NCI-H2196 treated with DMSO at 0.1 percent for 48 hours (cell line): ENCODE measurements at regions not wholly inside any gene's neighbourhood (a gene's known extent, or its start where the extent isn't known, plus 50 kb on each side); places are given as distances from the start of the nearest gene placed in this dataset.
"Not testable (repeated sequence)": the region's sequence is repeated elsewhere in the genome, so short reads cannot be mapped to it uniquely, and the experiment has no call there.

Experiments used
- DNase-seq: peaks from one replicate; lab custom pipeline; 2025; ENCODE audit not compliant: unreplicated experiment; lab: John Stamatoyannopoulos, UW

- DNase-seq: not testable (repeated sequence)
These were observed 124.9 kb upstream of the CCDC180 start for GRCh38 chr9:97182532-97182931.

DNA sequence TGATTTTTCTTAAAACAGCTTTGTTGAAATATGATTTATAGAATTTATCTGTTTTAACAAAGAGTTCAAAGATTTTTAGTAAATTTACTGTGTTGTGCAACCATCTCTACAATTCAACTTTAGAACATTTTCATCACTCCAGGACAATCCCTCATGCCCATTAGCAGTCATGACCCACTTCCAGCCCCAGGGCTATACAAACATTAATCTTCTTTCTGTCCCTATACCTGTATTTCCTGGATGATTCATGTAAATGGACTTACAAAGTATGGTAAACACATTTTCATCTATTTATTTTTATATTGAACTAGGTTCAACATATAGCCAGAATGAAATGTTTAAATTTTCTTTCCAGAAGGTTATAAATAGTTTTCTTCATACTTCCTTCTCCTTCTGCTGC, 127.8 kb upstream of the CCDC180 start:
- DNase-seq: no peak

GRCh38 chr9:97176206-97176605, 131.3 kb upstream of the CCDC180 start:
- no peak for DNase-seq

- DNase-seq: not testable (repeated sequence)
These were observed 129.2 kb upstream of the CTSV start for GRCh38 chr9:97168174-97168573.

DNA sequence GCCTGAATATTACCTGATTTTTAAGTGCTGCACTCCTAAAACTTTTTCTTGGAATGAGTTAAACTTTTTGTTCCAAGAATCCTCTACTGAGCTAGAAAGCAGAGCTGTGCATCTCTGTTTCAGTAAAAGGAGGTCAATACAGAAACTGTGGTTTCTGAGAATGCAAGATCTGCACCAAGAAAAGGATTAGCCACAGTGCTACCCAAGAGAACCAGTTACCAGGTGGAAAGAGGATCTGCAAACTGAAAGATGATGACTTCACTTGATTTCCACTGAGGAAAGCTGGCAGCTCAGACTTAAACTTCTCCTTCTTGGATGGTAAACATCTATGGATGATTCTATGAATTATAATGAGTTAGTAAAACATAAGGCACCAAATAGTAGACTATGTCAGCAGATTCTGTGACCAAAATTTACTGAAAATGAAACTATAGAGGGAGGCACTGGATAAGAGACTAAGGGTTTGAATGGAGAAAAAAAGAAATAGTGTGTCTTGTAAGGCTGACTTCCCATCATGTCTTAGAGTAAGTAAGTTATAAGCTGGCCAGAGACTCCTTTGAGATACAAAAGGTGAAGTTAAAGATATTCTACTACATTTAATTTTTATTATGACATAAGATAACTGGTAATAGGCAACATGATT, 127.7 kb upstream of the CTSV start:
- DNase-seq: not testable (repeated sequence)

DNA sequence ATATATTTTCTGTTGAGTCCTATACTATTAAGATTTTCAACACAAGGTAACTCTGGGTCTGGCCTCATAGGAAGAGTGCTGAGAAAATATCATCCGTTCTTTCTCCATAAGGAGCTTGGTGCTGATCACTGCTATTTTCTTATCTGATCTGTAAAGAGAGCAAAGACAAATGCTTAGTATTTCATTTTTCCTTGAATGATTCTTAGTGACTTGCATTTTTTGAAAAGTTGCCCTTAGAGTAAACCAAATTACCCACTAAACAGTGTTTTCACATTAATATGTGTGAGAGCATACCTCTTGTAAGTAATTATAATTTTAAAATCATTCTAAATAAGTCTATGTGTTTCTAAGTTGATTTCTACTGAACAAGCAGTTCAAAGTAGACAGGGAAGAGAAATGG, 121.3 kb upstream of the CTSV start:
- DNase-seq: no peak

DNA sequence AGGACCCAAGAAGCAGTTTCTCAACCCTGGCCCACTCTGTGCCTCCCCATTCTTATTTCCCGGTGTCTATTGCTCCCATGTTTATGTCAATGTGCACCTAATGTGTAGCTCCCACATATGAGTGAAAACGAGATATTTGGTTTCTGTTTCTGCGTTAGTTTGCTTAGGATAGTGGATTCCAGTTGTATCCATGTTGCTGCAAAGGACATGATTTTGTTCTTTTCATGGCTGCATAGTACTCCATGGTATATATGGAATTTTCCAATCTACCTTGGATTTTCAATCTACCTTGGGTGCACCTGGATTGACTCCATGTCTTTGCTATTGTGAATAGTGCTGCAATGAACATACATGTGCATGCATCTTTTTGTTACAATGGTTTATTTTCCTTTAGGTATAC, 119.8 kb upstream of the CTSV start:
- not testable (repeated sequence) for DNase-seq

DNA sequence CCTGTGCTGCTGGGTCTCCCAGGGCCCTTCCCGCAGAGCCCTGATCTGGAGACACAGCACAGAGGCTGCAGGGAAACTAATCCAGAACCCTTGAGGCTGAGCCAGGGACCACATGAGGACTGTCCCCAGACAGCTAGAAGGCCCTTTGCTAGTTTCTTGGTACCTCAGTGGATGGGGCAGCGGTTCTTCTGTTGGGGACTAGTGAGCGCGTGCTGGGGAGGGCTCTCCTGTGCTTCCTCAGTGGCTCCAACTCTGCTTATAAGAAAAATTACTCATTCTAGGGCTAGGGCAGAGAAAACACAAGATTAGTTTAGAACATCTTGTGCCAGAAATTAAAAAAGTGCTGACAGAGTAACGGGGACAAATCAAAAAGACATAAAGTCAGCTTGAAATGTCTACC, 116.5 kb upstream of the CTSV start:
- not testable (repeated sequence) for DNase-seq

DNA sequence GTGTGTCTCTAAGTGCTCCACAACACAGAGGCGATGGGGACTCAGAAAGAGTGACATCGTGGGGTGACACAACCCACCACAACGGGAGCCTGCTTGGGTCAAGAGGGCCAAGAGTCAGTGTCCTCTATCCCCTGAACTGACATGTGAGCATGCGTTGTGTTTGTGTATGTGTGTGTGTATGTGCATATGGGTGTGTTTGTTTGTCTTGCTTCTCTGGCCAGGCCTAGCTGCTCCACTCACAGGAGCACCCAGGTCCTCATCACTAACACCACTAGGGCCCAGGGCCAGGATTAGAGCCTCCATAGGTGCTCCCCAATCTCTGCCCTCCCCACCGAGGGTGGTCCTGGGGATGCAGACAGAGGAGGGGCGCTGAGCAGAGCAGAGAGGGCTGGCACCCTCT, 115.0 kb upstream of the CTSV start:
- DNase-seq: no peak

DNA sequence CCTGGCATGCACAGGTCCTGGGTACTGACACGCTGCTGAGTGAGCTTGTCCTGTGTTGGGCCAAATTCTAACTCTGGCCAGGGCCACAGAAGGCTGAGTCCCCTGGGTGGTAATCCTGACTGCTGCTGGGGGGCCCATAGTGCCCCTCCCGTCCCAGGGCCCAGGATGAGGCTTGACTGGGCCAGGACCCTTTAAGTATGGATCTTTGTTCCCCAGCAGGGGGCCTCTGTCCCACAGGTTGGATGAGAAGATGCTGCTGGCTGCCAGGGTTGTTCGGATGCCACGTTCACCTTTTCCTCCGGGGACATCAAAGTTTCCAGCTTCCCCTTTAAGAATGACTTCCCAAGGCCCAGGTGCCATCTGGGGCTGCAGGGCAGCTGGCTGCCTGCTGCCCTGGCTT, 114.2 kb upstream of the CTSV start:
- DNase-seq: not testable (repeated sequence)

GRCh38 chr9:97150471-97150870, 111.5 kb upstream of the CTSV start:
- not testable (repeated sequence) for DNase-seq

DNA sequence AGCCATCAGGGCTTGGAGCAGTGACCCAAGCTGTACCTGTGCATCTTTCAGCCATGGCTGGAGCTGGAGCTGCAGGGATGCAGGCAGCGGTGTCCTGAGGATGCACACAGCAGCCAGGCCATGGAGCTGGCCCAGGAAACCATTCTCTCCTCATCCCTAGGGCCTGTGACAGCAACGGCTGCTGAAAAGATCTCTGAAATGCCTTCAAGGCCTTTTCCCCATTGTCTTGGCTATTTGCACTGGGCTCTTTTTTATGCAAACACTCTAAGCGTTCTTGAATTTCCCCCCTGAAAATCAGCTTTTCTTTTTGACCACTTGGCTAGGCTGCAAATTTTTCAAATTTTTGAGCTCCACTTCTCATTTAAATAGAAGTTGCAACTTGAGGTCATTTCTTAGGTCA, 109.5 kb upstream of the CTSV start:
- not testable (repeated sequence) for DNase-seq

DNA sequence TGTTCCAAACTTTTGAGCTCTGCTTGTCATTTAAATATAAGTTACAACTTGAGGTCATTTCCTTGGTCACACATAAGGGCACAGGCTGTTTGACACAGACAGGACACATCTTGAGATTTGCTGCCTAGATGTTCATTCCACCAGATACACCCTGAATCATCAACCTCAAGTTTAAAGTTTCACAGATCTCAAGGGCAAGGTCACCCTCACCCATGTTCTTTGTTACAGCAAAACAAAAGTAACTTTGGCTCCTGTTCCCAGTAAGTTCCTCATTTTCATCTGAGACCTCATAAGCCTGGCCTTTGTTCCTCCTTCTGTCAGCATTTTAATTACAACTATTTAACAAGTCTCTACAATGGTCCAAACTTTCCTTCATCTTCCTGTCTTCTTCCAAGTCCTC, 106.7 kb upstream of the CTSV start:
- not testable (repeated sequence) for DNase-seq

DNA sequence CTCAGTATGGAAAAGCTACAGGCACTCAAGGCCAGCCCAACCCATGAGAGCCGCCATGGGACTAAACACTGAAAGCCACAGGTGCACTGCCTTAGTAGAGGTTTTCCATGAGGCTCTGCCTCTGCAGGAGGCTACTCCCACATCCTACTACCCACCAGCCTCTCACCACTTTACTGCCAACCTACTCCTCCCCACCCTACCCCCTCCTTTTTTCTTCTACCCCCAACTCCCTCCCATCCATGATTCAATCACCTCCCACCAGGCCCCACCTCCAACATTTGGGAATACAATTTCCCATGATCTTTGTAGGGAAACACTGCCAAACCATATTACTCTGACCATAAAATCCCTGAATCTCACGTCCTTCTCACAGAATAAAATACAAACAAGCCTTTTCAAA, 101.6 kb upstream of the CTSV start:
- no peak for DNase-seq

DNA sequence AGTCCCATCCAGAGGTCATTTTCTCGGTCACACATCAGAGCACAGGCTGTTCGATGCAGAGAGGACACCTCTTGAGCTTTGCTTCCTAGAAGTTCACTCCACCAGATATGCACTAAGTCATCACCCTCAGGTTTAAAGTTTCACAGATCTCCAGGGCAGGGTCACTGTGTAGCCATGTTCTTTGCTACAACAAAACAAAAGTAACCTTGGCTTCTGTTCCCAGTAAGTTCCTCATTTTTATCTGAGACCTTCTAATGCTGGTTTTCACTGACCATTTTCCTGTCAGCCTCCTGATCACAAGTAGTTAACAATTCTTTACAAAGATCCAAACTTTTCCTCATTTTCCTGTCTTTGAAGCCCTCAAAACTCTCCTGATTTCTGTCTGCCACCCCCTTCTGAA, 97.5 kb upstream of the CTSV start:
- no peak for DNase-seq

- not testable (repeated sequence) for DNase-seq
These were observed 95.0 kb upstream of the CTSV start for GRCh38 chr9:97133966-97134365.

DNA sequence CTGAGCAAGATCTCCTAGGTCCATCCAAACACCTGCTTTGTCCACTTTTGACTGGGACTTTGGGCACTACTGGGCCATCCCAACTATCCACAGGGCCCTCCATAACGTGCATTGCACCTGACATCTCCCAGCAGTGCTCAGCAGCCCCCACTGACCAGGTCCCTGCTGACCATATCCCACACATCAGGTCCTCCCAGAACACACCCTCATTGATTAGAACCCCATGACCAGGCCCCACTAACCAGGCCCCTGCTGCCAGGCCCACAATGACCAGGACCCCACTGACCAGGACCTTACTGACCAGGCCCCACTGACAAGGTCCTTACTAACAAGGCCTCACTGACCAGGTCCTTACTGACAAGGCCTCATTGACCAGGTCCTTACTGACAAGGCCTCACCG, 93.9 kb upstream of the CTSV start:
- no peak for DNase-seq

DNA sequence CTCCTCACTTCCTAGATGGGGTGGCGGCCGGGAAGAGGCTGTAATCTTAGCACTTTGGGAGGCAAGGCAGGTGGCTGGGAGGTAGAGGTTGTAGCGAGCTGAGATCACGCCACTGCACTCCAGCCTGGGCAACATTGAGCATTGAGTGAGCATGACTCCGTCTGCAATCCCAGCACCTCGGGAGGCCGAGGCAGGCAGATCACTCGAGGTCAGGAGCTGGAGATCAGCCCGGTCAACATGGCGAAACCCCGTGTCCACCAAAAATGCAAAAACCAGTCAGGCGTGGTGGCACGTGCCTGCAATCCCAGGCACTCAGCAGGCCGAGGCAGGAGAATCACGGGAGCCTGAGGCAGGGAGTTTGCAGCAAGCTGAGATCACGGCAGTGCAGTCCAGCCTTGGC, 91.9 kb upstream of the CTSV start:
- DNase-seq: not testable (repeated sequence)

- not testable (repeated sequence) for DNase-seq
These were observed 91.4 kb upstream of the CTSV start for GRCh38 chr9:97130387-97130786.

DNA sequence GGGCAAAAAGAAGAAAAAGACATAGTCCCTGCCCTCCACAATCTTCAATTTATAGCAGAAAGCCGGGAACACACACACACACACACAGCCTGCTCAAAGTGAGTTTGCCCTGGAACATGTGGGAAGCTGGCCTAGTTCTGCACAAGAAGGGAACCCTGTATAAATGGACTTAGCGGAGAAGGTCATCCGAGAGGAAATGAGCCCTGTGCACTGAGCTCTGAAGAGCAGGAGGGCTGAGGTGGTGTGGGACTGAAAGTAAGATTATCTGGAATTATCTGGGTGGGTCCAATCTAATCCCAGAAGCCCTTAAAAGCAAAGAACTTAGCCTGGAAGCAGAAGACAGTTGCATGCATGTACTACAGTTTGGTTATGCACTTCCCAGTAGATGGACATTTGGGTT, 90.0 kb upstream of the CTSV start:
- DNase-seq: no peak

GRCh38 chr9:97124256-97124655, 85.3 kb upstream of the CTSV start:
- DNase-seq: no peak

- DNase-seq: no peak
These were observed 71.8 kb upstream of the CTSV start for GRCh38 chr9:97110696-97111095.

GRCh38 chr9:97109194-97109811, 70.4 kb upstream of the CTSV start:
- no peak for DNase-seq
